ENCODE measurements at regions not wholly inside any gene's neighbourhood (a gene's known extent, or its start where the extent isn't known, plus 50 kb on each side); places are given as distances from the start of the nearest gene placed in this dataset.
"Not testable (repeated sequence)": the region's sequence is repeated elsewhere in the genome, so short reads cannot be mapped to it uniquely, and the experiment has no call there.

DNA sequence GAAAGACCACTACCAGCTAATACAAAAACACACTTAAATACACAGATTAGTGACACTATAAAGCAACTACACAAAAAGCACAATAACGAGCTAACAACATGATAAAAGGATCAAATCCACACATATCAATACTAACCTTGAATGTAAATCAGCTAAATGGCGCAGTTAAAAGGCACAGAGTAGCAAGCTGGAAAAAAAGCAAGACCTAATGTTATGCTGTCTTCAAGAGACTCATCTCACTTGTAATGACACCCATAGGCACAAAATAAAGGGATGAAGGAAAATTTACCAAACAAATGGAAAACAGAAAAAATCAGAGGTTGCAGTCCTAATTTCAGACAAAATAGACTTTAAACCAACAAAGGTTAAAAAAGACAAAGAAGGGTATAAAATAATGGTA, 86.3 kb downstream of the NUS1 start:
- DNase-seq, result no peak

DNA sequence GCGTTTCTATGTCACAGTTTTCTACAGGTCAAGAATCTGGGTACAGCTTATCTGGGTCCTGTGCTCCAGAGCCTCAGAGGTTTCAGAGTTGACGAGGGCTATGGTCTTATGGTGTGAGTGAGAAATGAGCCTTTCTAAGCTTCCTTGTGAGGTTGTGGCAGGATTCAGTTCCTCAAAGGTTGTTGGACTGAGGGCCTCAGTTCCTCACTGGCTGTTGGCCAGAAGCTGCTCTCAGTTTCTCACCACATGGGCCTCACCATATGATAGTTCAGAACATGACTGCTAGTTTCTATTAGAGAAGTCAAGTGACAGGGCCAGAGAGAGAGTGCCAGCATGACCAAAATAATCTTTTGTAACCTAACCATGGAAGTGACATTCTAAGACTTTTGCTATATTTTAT, 96.1 kb downstream of the NUS1 start:
- DNase-seq, result no peak

DNA sequence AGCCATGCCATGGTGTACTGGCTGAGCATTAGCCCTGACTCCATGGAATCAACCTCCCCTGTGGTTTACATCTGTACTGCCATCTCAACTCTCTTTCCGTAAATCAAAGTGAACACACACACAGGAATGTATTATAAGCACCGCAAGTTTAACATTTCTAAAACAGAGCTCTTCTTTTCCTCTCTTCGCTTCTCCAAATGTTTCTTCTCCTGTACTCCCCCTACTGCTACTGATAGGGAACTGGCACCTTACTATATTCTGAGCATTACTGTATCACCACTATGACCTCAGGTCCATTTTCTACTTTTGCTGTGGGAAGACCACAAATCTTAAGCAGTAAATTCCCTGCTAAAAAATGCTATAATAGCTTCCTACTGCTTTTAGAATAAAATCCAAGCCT, 101.2 kb downstream of the NUS1 start:
- DNase-seq, result no peak

DNA sequence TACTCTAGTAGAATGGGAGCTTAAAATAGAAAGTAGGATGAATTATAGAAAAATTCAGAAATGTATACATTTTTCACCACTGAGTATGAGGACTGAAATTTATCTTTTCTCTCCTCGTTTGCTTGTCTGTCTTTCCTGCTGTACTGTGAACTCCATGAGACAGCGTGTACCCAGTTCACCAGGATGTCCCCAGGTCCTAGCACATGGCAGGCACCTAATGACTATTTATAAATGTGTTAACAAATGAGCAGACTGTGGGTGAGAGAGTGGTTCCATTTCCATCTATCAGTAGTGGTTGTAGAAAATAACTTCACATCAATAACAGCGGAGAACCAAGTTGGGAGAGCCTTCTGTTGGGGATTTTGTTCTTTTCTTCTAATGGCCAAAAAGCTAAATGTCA, 106.3 kb downstream of the NUS1 start:
- no peak for DNase-seq

DNA sequence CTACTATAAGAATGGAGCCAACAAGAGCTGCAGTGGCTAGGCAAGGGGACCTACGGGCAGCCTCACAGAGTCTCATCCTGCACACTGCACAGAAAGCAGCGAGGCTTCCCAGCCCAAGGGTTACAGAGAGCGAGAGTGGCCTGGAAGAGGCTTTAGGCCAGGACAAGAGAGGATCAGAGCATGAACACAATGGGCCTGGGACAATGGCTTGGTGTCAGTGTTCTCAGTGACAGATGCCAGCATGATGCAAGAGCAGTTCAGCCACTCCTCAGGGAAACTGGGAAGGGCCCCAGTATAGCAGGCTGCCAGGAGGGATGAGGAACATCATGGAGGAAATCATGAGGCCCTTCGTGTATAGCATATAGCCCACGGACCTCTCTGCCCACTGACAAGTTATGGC, 108.0 kb downstream of the NUS1 start:
- no peak for DNase-seq

DNA sequence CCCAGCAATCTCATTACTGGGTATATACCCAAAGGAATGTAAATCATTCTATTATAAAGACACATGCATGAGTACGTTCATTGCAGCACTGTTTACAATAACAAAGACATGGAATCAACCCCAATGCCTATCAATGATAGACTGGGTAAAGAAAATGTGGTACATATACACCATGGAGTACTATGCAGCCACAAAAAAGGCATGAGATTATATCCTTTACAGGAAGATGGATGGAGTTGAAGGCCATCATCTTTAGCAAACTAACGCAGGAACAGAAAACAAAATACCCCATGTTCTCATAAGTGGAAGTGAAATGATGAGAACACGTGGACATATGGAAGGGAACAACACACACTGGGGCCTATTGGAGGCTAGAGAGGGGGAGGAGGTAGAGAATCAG, 115.7 kb downstream of the NUS1 start:
- no peak for DNase-seq

DNA sequence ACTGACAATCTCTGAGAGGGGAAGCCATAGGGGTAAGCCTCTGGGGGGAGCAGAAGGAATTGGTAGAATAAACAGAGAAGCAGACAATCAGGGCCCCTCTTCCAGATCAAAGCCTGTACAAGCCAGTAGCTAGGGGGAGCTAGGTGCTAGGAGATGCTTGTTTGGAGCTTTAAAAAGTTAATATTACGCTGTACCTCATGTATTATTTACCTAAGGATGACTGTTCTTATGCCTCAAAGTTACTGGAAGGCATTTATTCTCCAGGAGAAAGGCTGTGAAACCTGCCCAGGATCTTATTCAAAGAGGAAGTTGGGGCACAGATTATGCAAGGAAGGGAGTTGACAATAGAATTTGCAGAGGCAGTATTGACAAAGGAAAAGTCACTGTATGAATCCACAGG, 111.8 kb upstream of the SLC35F1 start:
- DNase-seq, result no peak

DNA sequence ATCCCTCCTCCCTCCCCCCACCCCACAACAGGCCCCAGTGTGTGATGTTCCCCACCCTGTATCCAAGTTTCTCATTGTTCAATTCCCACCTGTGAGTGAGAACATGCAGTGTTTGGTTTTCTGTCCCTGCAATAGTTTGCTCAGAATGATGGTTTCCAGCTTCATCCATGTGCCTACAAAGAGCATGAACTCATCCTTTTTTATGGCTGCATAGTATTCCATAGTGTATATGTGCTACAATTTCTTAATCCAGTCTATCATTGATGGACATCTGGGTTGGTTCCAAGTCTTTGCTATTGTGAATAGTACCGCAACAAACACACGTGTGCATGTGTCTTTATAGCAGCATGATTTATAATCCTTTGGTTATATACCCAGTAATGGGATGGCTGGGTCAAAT, 108.2 kb upstream of the SLC35F1 start:
- DNase-seq, result not testable (repeated sequence)

DNA sequence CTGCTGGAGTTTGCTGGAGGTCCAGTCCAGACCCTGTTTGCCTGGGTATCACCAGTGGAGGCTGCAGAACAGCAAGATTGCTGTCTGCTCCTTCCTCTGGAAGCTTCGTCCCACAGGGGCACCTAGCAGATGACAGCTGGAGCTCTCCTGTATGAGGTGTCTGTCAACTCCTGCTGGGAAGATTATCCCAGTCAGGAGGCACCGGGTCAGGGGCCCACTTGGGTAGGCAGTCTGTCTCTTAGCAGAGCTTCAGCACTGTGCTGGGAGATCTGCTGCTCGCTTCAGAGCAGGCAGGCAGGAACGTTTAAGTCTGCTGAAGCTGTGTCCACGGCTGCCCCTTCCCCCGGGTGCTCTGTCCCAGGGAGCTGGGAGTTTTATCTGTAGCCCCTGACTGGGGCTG, 96.8 kb upstream of the SLC35F1 start:
- DNase-seq, result no peak

DNA sequence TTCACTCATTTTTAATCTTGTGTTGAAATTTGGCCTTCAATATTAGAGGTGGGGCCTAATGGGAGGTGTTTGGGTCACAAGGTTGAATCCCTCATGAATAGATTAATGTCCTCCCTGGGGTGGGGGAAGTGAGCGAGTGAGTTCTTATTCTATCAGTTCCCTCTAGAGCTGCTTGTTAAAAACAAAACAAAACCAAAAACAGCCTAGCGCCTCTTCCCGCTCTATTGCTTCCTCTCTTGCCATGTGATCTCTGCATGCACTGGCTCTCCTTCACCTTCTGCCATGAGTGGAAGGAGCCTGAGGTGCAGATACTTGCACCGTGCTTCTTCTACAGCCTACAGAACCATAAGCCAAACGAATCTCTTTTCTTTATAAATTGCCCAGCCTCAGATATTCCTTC, 89.6 kb upstream of the SLC35F1 start:
- DNase-seq, result no peak

DNA sequence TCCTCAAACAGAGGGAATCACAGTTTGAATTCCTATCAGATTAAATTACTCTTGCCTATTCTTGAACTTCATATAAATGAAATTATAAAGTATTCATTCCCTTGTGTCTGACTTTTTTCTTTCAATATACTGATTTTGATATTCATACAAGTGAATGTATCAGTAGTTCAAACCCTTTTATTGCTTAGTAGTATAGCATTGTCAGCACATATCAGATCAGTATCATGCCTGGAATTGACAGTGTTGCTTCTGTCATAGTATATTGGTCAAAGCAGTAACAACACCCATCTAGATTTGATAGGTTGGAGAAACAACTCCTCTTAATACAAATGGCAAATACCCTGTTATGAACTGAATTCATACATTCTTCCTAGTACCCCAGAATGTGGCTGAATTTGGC, 89.1 kb upstream of the SLC35F1 start:
- no peak for DNase-seq

DNA sequence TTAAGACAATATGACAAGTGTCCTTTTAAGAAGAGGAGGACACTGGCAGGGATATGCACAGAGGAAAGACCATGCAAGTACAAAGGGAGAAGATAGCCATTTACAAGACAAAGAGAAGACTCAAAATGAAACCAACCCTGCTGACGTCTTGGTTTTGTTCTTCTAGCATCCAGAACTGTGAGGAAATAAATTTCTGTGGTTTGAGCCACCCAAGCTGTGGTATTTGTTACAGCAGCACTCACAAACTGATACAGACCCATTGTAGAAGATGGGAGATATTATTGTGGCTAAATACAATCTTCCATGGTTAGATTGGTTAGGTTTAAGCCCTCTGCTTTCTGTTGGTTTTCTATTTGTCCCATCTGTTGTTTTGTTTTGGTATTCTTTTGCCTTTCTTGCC, 88.6 kb upstream of the SLC35F1 start:
- no peak for DNase-seq

DNA sequence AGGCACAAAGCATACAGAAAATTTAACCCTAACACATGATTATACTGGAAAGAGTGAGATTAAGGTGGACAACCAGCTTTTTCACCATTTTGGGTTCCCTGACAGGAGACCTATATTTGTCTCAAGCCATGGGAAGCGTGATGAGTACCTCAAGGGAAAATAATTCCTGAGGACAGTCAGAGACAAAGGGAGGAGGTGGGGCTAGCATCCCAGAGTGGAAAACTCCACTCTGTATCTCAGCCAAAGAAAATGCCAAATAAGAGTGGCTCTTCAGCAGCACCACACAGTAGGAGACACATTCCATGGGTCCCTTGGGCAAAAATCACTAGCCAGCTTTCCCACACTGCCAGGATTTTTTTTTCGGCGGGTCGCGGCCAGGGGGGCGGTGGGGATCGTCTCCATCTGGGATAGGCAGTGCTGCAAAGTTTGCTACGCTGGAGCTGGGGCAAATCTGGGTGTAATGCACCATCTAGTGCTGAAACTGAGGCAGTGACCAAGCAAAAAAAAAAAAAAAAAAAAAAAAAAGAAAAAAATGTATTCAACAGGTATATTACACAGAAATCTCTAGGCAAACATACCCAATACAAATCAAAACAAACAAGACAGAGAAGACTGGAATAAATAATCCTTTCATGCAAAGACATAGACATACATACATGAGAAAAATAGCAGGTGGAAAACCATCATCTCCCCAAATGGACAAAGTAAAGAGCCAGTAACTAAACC, 77.3 kb upstream of the SLC35F1 start:
- no peak for DNase-seq

DNA sequence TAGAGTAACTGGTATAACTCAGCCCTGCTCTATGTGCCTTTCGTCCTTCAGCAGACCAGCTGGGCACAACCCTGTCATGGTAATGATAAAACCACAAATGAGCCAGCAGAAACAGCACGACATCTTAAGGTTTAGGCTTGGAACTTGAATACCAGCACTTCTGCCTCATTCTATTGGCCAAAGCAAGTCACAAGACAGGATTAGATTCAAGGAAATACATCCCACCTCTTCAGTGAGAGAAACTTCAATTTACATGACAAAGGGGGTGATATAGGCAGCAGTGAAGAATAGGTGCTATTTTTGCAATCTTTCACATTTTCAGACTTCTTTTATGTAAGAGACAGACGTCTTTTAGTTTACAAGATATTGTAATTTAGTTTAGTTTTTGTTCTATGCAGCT, 69.8 kb upstream of the SLC35F1 start:
- DNase-seq, result no peak

DNA sequence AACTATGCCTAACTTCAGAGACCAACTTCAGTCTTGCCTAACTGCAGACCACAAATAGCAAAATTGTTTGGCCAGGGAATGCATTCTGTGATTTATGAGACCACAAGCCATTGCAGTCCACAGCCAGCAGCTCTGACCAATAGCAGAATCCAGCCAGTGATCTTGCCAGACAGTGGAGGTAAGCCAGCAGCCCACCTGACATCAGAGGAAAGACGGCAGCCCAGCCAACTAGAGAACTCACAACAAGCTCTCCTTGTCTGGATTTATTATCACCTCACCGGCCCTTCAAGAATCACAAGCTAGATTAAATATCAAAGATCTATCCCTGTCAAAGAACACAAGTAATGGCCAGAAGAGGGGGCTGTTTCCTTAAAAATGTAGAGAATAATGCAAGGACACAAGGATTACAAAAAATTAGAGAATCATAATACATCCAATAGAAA, 66.5 kb upstream of the SLC35F1 start:
- peak; percentile 9 for DNase-seq

DNA sequence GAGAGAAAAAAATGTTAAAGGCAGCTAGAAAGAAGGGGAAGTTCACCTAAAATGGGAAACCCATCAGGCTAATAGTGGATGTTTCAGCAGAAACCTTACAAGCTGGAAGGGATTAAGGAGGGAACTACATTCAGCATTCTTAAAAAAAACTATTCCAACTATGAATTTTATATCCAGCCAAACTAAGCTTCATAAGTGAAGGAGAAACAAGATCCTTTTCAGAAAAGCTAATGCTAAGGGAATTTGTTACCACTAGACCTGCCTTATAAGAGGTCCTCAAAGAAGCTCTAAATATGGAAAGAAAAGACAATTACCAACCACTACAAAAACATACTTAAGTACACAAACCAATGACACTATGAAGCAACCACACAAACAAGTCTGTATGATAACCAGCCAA, 59.2 kb upstream of the SLC35F1 start:
- no peak for DNase-seq

DNA sequence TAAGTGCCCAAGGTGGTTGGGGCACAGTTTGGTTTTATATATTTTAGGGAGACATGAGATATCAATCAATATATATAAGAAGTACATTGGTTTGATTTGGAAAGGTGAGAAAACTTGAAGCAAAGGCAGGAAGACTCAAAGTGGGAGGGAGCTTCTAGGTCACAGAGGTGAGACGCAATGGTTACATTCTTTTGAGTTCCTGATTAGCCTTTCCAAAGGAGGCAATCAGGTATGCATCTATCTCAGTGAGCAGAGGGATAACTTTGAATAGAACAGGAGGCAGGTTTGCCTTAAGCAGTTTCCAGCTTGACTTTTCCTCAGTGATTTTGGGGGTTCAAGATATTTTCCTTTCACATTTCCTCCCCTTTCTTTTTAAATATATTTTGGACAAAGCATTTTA, 58.0 kb upstream of the SLC35F1 start:
- no peak for DNase-seq
